NCI-H2227 (cell line): ENCODE measurements at regions not wholly inside any gene's neighbourhood (a gene's known extent, or its start where the extent isn't known, plus 50 kb on each side); places are given as distances from the start of the nearest gene placed in this dataset.
"Not testable (repeated sequence)": the region's sequence is repeated elsewhere in the genome, so short reads cannot be mapped to it uniquely, and the experiment has no call there.

ENCODE experiments used
- DNase-seq: peaks from one replicate; lab custom pipeline; 2025; ENCODE audit not compliant: unreplicated experiment; lab: John Stamatoyannopoulos, UW

DNA sequence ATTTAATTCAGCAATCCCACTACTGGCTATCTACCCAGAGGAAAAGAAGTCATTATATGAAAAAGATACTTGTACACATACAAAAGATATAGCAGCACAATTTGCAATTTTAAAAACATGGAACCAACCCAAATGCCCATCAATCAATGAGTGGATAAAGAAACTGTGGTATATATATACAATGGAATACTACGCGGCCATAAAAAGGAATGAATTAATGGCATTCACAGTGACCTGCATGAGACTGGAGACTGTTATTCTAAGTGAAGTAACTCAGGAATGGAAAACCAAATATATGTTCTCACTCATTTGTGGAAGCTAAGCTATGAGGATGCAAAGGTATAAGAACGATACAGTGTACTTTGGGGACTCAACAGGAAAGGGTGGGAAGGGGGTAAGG, 102.8 kb upstream of the KCNMA1 start:
- DNase-seq = not testable (repeated sequence)

DNA sequence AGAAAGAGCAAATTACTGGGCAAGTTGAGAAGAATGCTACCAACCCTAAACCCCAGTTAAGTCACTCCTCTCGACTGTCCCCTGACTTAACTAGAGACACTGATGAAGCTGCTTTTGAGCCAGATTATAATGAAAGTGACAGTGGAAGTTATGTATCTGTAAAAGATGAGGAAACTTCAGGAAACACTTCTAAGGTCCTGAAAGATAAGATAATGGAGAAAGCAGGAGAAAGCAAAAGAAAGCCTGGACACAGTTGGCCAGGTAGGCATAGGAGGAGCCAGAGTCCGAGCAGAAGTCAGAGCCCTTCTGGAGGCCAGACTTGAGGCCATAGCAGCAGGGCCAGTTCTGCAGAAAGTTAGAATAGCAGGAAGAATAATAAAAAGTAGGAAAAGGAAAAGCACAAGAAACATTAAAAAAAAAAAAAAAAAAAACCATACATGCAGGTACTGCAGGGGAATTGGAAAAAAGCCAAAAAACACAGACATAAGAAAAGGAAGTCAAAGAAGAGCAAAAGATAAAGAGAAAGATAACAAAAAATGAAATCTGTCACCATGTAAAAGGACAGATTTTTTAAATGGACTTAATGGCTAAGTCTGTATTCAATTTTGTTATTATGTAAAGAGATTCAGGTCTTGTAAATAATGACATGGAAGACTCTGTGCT, 101.0 kb upstream of the KCNMA1 start:
- DNase-seq = no peak

GRCh38 chr10:77737608-77738007, 100.0 kb upstream of the KCNMA1 start:
- no peak for DNase-seq

GRCh38 chr10:77735136-77735535, 97.5 kb upstream of the KCNMA1 start:
- DNase-seq = not testable (repeated sequence)

GRCh38 chr10:77732213-77733003, 94.8 kb upstream of the KCNMA1 start:
- no peak for DNase-seq

DNA sequence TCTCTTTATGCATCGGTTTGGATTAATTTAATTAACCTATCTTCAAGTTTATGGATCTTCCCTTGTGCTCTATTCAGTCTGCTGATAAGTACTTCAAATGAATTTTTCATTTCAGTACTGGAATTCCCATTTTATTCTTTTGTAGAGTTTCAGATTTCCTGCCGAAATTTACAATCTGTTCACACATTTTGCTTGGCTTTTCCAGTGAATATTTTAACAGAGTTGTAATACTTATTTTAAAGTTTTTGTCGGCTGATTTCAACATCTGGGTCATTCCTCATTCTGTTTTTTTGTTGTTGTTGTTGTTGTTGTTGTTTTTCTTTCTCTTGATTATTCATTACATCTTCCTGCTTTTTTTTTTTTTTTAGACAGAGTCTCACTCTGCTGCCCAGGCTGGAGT, 89.9 kb upstream of the KCNMA1 start:
- no peak for DNase-seq

DNA sequence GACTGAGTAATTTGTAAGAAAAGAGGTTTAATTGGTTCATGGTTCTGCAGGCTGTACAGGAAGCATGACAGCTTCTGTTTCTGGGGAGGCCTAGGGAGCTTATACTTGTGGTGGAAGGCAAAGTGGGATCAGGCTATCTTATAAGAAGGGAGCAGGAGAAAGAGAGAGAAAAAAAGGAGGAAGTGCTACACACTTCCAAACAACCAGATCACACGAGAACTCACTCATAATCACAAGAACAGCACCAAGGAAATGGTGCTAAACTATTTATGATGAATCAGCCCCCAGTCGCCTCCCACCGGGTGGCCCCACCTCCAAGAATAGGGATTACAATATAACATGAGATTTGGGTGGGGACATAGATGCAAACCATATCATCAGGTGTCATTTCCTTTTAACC, 89.1 kb upstream of the KCNMA1 start:
- DNase-seq = no peak

DNA sequence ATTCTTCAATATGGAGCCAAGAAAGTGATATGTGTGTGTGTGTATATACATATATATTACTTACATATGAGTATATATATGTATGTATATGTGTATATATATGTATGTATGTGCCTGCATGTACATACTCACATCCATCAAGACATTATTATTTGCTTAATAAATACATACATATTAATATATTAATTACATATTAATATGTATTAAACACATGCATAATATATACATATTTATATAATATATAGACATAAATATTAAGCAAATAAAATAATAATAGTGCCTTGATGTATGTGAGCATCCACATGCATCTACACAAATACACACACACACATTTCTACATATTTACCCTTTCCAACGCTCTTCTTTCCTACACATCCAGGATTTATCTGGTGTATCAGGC, 88.7 kb upstream of the KCNMA1 start:
- DNase-seq = no peak

GRCh38 chr10:77724820-77725219, 87.2 kb upstream of the KCNMA1 start:
- DNase-seq = no peak

- no peak for DNase-seq
These were observed 85.8 kb upstream of the KCNMA1 start for GRCh38 chr10:77723376-77723775.

DNA sequence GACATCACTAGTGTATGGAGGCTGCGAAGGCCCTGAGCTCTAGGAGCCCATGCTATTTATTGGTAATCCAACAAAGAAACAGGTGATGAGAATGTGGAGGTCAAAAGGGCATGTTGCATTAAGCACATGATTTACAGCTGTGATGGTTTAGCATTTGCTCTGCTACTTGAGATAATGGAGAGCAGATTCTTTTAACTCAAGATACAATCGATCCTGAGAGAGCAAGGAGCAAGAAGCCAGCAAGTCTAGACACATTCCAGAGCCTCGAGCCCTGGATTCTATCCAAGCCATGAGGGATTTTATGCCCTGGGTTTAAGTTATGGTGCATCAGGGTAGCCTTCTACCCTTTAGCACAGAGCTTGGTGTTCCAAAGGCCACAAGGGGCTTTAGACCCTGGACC, 85.3 kb upstream of the KCNMA1 start:
- DNase-seq = peak; percentile 23

DNA sequence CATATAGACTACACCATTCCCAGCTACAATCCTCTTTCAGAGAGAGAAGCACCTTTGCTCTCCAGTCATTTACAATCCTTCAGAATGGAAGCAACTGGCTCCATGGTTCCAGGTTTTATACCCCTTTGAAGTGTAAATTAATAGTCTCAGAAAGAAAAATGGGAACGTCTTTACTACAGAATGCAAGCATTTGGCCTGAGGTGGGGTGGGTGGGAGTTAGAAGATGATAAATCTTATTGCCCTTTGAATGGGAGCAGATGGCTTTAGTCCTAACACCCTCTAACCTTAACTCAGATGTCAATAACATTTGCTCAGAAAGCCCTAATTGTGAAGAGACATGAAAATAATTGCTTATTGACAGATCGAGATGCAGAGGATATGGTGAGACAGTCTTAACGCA, 84.2 kb upstream of the KCNMA1 start:
- DNase-seq = no peak

GRCh38 chr10:77718957-77719356, 81.3 kb upstream of the KCNMA1 start:
- DNase-seq = no peak

GRCh38 chr10:77718312-77718711, 80.7 kb upstream of the KCNMA1 start:
- not testable (repeated sequence) for DNase-seq

DNA sequence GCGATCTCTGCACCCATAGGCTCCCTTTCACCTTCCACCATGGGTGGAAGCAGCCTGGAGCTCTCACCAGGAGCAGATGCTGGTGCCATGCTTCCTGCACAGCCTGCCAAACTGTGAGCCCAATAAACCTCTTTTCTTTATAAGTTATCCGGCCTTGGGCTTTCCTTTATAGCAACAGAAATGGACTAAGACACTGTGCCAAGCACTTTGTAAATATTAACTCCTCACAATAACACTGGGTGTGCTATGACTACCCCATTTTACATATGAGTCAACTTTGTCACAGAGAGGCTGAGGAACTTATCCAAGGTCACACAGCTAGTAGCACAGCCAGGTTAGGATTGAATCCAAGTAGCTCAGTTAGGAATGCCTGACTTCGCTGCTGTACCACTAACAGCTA, 79.7 kb upstream of the KCNMA1 start:
- no peak for DNase-seq

- DNase-seq = no peak
These were observed 79.1 kb upstream of the KCNMA1 start for GRCh38 chr10:77716458-77717317.

GRCh38 chr10:77715536-77715935, 77.9 kb upstream of the KCNMA1 start:
- no peak for DNase-seq

DNA sequence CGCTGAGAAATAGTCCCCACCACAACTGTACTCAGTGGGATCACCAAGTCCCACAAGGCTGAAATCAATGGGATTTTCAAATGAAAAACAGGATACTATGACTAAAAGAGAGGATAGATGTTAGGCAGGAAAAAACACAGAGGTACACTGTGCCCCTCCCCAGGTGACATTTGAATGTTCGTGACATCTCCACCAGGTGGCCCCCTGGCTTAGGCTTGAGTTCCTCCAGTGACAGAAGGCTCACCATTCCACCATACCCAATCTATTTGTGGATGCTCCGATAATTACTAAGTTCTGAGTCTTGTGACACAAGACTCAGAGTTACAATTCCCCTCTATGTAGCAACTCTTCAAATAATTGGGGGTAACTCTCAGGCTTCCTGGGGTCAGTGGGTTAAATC, 77.5 kb upstream of the KCNMA1 start:
- DNase-seq = no peak

DNA sequence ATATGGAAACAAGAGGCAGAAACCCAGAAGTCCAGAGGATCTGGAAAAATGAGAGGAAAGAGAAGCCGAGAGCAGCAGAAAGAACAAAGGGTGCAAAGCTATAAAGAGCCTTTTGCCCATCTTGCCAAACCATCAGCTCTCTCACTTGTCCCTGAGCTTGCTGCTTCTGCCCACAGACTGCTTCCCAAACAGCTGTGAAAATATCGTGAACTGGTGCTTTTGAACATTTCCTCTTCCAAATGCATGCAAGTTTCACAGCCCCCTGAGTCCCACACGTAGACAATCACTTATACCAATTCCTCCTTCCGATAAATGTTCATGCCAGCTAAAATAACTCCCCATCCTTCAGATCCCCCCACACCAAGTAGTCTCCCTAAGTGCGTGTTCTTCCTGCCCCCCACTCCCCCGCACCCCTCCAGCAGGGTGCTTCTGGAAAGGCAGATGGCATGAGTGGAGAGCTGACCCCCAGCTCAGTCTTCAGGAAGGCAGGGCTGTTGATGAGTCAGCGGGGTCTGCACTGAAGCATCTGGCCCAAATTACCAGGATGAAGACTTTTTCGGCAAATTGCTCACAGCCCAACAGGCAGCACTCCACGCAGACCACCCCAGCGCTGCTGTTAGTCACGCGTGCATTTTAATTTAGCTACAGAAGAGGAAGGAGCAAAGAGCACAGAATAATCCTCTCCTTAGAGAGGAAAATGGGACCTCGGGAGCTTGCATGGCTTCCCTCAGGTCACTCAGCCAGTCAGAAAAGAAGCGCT, 76.1 kb upstream of the KCNMA1 start:
- no peak for DNase-seq

DNA sequence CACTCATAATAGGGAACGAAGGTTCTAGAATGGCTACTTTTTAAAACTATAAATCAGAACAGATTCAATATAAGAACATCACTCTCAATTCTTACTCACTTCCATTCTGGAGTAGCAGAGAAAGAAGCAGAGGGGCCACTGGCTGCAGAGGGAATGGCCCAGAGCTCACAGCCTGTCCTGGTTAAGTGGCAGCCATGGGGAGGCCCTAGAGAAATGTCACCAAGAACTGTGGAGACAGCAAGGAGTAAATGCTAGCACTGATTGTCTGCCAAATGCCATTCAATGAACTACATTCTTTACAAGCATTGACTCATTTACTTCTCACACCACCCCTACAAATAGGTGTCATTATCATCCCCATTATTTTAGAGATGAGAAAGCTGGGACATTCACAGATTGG, 74.6 kb upstream of the KCNMA1 start:
- no peak for DNase-seq

DNA sequence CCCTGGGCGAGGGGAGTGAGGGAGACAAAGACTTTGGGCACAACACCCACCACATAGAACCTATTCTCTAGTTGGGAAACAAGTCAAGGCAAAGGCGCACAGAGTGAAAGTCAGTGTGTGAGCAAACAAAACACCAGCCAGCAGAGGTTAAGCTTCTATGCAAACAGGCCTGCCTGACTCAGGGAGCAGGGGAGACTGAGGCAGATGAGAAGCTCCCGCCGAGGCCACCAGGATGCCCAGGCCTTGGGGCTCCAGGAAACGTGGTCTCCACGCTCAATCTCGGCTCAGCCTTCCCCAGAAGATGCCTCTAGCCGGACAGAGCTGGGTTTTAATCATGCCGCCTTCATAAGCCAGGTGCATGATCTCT, 74.1 kb upstream of the KCNMA1 start:
- no peak for DNase-seq
